ENCODE measurements at regions not wholly inside any gene's neighbourhood (a gene's known extent, or its start where the extent isn't known, plus 50 kb on each side); places are given as distances from the start of the nearest gene placed in this dataset.

DNA sequence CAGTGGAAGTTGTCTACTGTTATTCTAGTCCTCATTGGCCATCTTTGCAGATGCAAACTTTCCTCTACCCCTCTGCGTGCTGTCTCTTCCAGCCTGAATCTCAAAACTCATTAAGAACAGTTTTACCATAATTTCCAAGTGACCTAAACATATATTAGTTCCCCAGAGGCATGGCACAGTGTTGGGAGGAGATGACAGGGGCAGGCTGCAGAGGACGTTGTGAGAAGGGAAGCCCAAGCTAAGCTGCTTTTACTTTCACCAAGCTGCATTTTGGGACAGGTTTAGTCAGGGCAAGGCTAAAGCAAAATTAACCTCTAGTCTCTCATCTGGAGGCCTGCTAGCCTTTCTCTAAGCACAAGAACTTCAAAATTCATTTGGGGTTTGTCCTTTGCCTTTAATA lies 318.6 kb upstream of the SATB1 start:
- no peak for DNase-seq (ENCODE audit: low read depth, low spot score)
- Mint-ChIP-seq H3K27me3 (ENCODE audit: low read depth) (no peaks in the 10 kb centered on the region), H3K36me3 (ENCODE audit: low read depth) (no peaks in the 10 kb centered on the region), H3K27ac (ENCODE audit: unreplicated experiment) (no peak overlapping the region), H3K4me1 (no peaks in the 10 kb centered on the region), H3K4me3 (no peak overlapping the region), H3K9me3 (no peaks in the 10 kb centered on the region)
- TF ChIP-seq, protein P1, sequence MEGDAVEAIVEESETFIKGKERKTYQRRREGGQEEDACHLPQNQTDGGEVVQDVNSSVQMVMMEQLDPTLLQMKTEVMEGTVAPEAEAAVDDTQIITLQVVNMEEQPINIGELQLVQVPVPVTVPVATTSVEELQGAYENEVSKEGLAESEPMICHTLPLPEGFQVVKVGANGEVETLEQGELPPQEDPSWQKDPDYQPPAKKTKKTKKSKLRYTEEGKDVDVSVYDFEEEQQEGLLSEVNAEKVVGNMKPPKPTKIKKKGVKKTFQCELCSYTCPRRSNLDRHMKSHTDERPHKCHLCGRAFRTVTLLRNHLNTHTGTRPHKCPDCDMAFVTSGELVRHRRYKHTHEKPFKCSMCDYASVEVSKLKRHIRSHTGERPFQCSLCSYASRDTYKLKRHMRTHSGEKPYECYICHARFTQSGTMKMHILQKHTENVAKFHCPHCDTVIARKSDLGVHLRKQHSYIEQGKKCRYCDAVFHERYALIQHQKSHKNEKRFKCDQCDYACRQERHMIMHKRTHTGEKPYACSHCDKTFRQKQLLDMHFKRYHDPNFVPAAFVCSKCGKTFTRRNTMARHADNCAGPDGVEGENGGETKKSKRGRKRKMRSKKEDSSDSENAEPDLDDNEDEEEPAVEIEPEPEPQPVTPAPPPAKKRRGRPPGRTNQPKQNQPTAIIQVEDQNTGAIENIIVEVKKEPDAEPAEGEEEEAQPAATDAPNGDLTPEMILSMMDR (conservative IDR thresholded peaks at IDR 0.05), result no peak

DNA sequence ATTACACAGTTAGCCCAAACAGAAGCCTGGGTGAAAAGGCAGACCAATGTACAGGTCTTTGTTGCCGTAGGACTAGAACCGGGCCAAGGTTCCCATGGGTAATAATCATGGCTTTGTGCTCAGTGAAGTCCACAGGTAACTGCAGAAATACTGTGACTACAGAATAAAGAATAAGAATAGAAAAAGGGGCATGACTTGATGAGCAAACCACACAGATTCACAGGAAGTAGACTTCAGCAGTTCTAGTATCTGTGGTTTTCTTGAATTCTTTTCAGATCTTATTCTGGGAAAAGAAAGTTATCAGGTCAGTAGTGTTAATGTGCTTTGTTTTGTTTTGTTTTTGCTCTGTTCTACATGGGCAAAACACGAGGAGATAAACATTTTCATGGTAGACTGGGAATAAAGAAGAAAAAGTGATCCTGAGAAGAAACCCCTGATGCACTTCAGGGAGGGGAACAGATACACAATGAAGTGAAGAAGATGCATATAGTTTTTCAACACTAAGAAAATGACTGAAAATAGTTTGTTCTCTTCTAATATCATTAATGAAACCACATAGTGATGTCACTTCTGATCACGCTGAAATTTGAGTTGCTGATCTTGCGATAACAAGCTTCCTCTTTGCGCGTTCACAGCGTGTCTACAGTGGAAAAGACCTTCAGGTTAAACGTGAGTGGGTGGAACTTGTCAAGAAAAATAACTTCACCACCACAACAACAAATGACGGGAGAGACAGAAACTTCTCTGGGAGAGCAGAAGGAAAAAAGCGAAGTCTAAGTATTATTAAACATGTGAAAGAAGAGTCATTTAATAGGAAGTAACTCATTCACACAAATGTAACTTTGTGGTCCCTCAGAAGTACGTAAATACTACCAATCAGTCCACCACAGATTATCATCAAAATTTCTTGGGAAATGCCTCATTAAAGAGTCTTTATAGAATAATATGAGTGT lies 315.8 kb upstream of the SATB1 start:
- H3K36me3 Mint-ChIP-seq (ENCODE audit: low read depth), result no peaks in the 10 kb centered on the region
- no peak overlapping the region for H3K4me3 Mint-ChIP-seq
- H3K4me1 Mint-ChIP-seq, result no peaks in the 10 kb centered on the region
- H3K9me3 Mint-ChIP-seq, result no peaks in the 10 kb centered on the region
- H3K27ac Mint-ChIP-seq (ENCODE audit: unreplicated experiment), result no peak overlapping the region
- TF ChIP-seq, protein P1 (conservative IDR thresholded peaks at IDR 0.05), result no peak
- no peak for DNase-seq (ENCODE audit: low read depth, low spot score)
- H3K27me3 Mint-ChIP-seq (ENCODE audit: low read depth), result no peaks in the 10 kb centered on the region

DNA sequence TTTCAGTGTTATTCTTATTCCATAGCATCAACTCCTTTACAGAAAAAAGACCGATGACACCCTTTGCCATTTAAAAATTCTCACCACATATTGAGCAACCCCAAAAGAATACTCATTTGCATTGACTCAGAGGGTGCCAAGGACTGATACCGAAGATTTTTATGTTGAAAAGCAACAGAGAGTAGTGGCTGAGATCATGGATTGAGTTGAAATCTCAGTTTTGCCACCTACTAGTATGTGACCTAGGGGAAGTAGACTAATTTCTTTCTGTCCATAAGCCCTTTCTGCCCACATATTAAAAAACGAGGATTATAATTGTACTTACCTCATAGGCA lies 313.9 kb upstream of the SATB1 start:
- TF ChIP-seq, protein P1 (conservative IDR thresholded peaks at IDR 0.05), result no peak
- Mint-ChIP-seq H3K4me3 (no peak overlapping the region), H3K36me3 (ENCODE audit: low read depth) (no peaks in the 10 kb centered on the region), H3K9me3 (no peaks in the 10 kb centered on the region), H3K27me3 (ENCODE audit: low read depth) (no peaks in the 10 kb centered on the region), H3K4me1 (no peaks in the 10 kb centered on the region), H3K27ac (ENCODE audit: unreplicated experiment) (no peak overlapping the region)
- DNase-seq (ENCODE audit: low read depth, low spot score), result no peak

DNA sequence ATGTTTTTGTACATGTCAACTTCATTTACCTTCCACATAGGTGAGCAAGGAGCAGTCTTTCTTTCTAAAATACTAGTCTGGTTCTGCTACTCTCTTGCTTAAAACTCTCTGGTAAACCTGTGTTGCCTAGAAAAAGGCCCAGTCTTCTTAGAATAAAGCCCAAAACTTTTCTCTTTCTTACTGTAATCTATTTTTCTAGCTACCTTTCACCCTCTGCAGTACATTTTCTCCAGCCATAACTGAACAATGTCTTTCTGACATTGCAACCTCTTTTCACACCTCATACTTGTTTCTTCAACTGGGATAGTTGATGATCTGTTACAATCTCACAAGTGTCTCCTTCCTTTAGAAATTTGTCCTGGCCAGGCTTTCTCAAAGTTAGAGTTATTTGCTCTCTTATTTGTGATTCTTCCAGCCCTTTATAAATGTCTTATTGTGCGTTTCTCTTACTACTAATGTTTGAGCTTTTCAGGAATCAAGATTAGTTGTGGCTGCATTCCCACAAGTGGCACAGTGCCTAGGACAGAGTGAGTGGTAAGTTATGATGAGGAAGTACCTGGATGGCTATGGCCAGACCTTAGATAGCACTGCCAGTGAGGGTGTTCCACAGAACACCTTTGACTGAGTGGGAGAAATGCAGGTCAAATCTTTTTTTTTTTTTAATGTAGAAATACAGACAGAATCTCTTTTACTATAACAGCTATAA lies 313.4 kb upstream of the SATB1 start:
- no peak overlapping the region for H3K4me3 Mint-ChIP-seq
- no peaks in the 10 kb centered on the region for H3K4me1 Mint-ChIP-seq
- H3K27ac Mint-ChIP-seq (ENCODE audit: unreplicated experiment), result no peak overlapping the region
- H3K36me3 Mint-ChIP-seq (ENCODE audit: low read depth), result no peaks in the 10 kb centered on the region
- no peaks in the 10 kb centered on the region for H3K9me3 Mint-ChIP-seq
- TF ChIP-seq, protein P1 (conservative IDR thresholded peaks at IDR 0.05), result no peak
- DNase-seq (ENCODE audit: low read depth, low spot score), result no peak
- no peaks in the 10 kb centered on the region for H3K27me3 Mint-ChIP-seq (ENCODE audit: low read depth)

DNA sequence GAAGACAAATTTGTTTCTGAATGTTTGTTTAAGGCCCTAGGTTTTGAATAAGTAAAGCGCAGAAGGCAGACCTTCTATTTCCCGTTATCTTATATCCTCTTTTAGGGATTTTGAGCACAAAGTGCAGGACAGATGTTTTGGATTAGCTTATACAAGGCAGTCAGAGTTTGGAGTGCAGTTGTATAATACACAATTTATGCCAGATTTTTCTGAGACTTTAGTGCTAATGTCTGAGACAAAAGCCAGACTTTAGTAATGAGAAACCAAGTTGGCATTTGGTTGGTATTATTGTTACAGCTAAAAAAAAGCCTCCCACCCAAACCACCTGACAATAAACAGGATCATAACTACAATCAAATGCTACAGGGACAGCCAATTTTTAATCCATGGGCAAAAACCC lies 309.9 kb upstream of the SATB1 start:
- H3K4me3 Mint-ChIP-seq, result no peak overlapping the region
- TF ChIP-seq, protein P1 (conservative IDR thresholded peaks at IDR 0.05), result no peak
- H3K9me3 Mint-ChIP-seq, result no peaks in the 10 kb centered on the region
- H3K36me3 Mint-ChIP-seq (ENCODE audit: low read depth), result no peaks in the 10 kb centered on the region
- DNase-seq (ENCODE audit: low read depth, low spot score), result no peak
- no peak overlapping the region for H3K27ac Mint-ChIP-seq (ENCODE audit: unreplicated experiment)
- H3K27me3 Mint-ChIP-seq (ENCODE audit: low read depth), result no peaks in the 10 kb centered on the region
- peaks cover 5% of the 10 kb centered on the region for H3K4me1 Mint-ChIP-seq

Measured in neural crest cell (in vitro differentiated cells).